GM19025 (cell line): ENCODE measurements at regions not wholly inside any gene's neighbourhood (a gene's known extent, or its start where the extent isn't known, plus 50 kb on each side); places are given as distances from the start of the nearest gene placed in this dataset.
"Not testable (repeated sequence)": the region's sequence is repeated elsewhere in the genome, so short reads cannot be mapped to it uniquely, and the experiment has no call there.

Source experiments
- ATAC-seq: cut with Tn5 transposase; IDR thresholded peaks from one replicate; pipeline ENCODE4 v1.9.1; 2021; ENCODE audit warnings: mild to moderate bottlenecking, low read depth, moderate library complexity; ENCODE audit not compliant: unreplicated experiment

GRCh38 chr5:19235101-19235584 lies 752.9 kb downstream of the CDH18 start:
- ATAC-seq, result no peak

DNA sequence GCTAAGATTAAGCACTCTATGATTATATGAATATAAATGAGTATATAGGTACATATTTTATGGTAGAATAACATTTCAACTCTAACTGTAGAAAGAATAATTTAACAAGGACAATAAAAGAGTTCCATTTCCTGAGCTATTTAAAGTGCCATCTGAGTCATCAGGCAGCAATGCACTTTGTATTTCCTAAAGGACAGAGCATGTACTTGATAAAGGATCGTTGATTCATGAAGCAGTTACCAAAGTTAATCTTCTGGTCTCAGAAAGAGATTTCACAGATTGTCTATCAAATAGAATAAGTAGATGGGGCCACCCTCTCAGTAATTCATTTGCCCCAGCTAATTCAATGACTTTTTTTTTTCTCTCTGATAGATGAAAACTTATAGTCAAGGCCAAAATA lies 747.8 kb downstream of the CDH18 start:
- ATAC-seq, result no peak

- no peak for ATAC-seq
Measured at GRCh38 chr5:19241690-19242089, 746.3 kb downstream of the CDH18 start.

GRCh38 chr5:19246191-19246590 lies 741.8 kb downstream of the CDH18 start:
- ATAC-seq, result not testable (repeated sequence)

- ATAC-seq, result no peak
Measured at GRCh38 chr5:19247302-19247701, 740.7 kb downstream of the CDH18 start.

DNA sequence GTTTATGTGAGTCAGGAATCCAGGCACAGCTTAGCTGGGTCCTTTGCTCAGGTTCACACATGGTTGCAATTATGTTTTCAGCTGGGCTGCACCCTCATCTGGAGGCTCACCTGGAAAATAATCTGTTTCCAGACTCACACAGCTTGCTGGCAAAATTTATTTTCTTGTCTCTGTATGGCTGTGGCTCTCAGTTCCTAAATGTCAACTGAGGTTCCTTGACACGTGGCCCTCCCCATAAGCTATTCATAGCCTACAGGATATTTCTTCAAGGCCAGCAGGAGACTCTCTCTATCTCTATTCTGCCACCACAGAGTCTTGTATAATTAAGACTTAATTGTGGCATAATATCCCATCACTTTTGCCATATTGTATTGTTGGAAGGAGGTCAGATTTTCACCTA lies 732.0 kb downstream of the CDH18 start:
- no peak for ATAC-seq

- no peak for ATAC-seq
Measured at GRCh38 chr5:19258686-19259085, 729.3 kb downstream of the CDH18 start.

- ATAC-seq, result no peak
Measured at GRCh38 chr5:19261879-19262278, 726.1 kb downstream of the CDH18 start.

- no peak for ATAC-seq
Measured at GRCh38 chr5:19264821-19265220, 723.2 kb downstream of the CDH18 start.

GRCh38 chr5:19266791-19267190 lies 721.2 kb downstream of the CDH18 start:
- no peak for ATAC-seq

DNA sequence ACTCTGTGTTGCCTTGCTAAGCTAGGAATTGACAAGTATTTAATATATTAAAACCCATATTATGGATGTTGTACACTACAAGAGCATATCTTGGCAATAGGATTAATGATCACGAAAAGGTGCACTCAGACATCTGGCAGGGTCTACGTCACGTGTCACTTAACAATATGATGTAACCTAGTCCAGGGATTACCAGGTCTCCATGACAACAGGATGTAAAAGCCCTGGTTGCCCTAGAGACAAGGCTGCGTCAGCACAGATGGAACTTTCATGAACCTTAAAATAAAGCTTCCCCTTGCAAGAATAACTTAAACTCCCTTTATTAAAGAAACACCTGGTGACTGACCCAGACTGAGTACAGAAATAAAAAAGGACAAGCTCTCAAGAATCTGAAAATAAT lies 717.8 kb downstream of the CDH18 start:
- no peak for ATAC-seq

DNA sequence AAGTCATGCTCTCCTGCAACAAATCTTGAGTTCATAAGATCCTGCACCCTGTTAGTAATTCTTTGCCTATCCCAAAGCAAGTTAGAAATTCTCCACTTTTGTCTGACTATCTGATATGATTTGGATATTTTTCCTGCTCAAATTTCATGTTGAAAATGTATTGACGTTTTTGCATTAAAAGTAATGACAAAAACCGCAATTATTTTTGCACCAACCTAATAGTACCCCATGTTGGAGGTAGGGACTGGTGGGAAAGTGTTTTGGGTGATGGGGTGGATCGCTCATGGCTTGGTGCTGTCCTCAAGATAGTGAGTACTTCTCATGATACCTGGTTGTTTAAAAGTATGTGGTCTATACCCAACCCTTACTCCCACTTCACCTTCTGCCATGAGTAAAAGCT lies 713.4 kb downstream of the CDH18 start:
- ATAC-seq, result no peak

DNA sequence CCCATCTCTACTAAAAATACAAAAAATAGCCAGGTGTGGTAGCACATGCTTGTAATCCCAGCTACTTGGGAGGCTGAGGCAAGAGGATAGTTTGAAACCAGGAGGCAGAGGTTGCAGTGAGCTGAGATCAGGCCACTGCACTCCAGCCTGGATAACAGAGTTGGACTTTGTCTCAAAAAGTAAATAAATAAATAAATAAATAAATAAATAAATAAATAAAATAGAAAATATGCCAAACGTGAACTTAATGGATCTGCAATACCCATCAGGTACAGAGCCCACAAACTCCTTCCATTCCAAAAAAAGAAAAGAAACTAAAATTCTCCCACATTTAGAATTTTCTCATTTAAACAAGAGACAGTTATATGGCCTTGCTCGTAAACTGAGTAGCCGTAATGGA lies 702.7 kb downstream of the CDH18 start:
- no peak for ATAC-seq

- ATAC-seq, result not testable (repeated sequence)
Measured at GRCh38 chr5:19287548-19288277, 700.3 kb downstream of the CDH18 start.

GRCh38 chr5:19288311-19288710 lies 699.7 kb downstream of the CDH18 start:
- not testable (repeated sequence) for ATAC-seq

- ATAC-seq, result no peak
Measured at GRCh38 chr5:19297934-19298333, 690.1 kb downstream of the CDH18 start.

DNA sequence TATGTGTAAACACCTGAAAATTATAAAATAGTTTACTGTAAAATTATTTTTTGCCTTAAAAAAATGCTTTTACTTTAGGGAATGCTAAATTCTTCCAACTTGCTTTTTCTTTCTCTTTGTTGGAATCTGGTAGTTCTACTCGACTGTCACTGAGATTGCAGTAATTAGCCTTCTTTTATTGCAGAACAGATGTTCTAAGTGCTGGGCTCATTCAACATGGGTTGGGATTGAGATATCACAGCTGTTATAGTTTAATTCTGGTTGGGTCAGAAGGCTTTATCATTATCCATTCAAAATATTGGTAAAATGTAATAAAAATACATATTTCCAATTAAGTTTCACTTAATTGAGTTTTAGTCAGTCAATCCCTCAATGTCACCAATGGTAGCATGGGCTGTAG lies 686.7 kb downstream of the CDH18 start:
- no peak for ATAC-seq

DNA sequence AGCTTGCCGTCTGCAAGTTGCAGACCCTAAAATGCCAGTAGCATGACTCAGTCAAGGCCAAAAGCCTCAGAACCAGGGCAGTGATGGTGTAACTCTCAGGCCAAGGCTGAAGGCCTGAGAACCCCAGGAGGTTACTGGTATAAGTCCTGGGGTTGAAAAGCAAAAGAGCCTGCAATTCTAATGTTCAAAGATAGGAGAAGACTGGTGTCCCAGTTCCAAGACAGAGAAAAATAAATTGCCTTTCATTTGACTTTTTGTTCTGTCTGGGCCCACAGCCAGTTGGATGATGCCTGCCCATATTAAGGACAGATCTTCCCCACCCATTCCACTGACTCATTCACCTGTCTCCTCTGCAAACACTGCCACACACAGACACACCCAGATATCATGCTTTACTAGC lies 673.2 kb downstream of the CDH18 start:
- no peak for ATAC-seq

GRCh38 chr5:19319252-19319651 lies 668.7 kb downstream of the CDH18 start:
- no peak for ATAC-seq

DNA sequence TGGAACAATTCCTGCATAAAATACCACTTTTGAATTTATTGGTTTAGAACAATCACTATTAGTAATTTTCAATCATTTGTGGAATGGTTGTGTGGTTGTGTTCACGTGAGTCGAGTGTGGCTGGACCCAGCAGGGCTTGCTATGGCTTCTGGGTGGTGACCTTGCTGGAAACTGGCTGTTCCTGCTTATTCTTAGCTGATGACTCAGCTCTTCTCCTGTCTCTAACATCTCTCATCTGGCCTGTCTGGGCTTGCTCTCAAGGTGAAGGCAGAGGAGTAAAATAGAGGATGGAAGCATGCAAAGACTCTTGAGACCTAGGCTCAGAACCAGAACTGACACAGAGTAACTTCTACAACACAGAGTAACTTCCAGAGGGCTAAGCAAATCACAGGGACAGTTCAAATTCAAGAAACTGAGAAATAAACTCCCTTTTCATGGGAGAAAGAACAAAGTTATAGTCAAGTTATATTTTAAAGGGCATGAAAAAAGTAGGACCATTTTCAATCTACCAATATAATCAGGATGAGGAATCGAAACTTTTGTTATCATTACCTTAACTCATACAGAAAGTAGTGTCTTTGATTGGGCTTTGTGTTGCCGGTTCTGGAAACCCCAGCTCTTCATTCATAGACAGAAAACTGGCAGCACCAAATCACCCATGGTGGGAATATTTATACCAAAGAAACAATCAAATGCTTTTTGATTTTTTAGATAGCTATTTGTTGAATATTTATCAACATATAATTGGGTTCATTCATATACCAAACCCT lies 665.1 kb downstream of the CDH18 start:
- ATAC-seq, result no peak

DNA sequence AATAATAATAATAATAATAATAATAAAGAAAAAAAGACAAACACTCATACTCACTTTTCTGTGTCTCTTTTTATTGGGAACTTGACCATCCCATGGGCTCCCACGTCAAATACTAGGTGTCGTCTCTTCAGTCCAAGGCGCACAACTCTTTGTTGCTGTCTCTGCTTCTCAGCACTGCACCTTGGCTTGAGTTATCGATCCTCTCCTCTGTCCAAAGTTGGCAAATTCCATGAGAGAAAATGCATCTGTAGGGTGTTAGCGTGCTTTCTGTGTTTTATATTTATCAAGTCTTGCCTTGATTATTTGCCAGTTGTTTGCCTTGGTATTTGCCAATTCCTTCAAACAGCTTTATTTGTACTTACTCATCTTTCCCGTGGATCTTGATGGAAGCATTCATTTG lies 653.7 kb downstream of the CDH18 start:
- no peak for ATAC-seq

DNA sequence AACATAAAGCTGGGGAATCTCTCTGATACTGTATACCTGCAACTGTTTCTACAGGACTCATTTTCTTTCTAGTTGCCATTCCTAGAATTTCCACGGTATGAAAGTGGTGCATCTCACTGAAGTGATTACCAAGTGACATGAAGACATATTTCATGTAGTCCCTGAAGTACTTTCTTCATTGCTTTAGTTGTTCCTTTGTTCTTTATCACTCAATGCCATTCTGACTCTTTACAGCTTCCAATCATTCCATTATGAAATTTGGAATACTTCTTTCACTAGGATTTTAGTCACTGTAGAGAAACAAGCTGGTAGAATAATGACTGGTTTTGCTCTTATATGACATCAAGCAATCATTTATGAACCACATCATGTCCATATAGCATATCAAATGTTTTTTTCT lies 645.1 kb downstream of the CDH18 start:
- ATAC-seq, result no peak
